Ectodermal cell (in vitro differentiated cells): ENCODE measurements at regions not wholly inside any gene's neighbourhood (a gene's known extent, or its start where the extent isn't known, plus 50 kb on each side); places are given as distances from the start of the nearest gene placed in this dataset.

ENCODE experiments used
- H3K27ac ChIP-seq: 2 replicates; pipeline ENCODE4 v1.7.0; 2013; ENCODE audit warnings: mild to moderate bottlenecking, low read depth, low read length; ENCODE audit not compliant: insufficient read depth, poor library complexity, severe bottlenecking
- H3K27me3 ChIP-seq: 2 replicates; pipeline ENCODE4 v1.7.0; 2013; ENCODE audit warnings: mild to moderate bottlenecking, low read length; ENCODE audit not compliant: insufficient read depth, control insufficient read depth, poor library complexity, severe bottlenecking
- H3K36me3 ChIP-seq: one replicate; pipeline ENCODE4 v1.7.0; 2013; ENCODE audit warnings: low read length; ENCODE audit not compliant: control insufficient read depth, insufficient read depth
- H3K4me1 ChIP-seq: one replicate; pipeline ENCODE4 v1.7.0; 2013; ENCODE audit warnings: low read length; ENCODE audit not compliant: control insufficient read depth, insufficient read depth
- H3K4me3 ChIP-seq: 2 replicates; pipeline ENCODE4 v1.7.0; 2013; ENCODE audit warnings: low read depth, low read length, control low read depth; ENCODE audit not compliant: insufficient read depth
- H3K9me3 ChIP-seq: 2 replicates; pipeline ENCODE4 v1.7.0; 2013; ENCODE audit warnings: mild to moderate bottlenecking, low read length, moderate library complexity; ENCODE audit not compliant: control insufficient read depth
- WGBS, 2 experiments: methylation state at CpG; one replicate each; pipeline ENCODE4 v1.1.7; 2013; ENCODE audit warnings: missing lambda C conversion rate in 2 of 2; 5-methylcytosine and 5-hydroxymethylcytosine counted together

GRCh38 chr3:22225161-22225560 is 474.2 kb upstream of the ZNF385D start:
- Histone ChIP-seq H3K9me3 (no peaks in the 10 kb centered on the region), H3K27ac (no peak overlapping the region), H3K36me3 (no peaks in the 10 kb centered on the region), H3K27me3 (no peaks in the 10 kb centered on the region), H3K4me3 (no peak overlapping the region), H3K4me1 (no peaks in the 10 kb centered on the region)
- 75 to 78% methylated on average over 7 of the region's 7 CpGs for WGBS, 2 experiments

- no peaks in the 10 kb centered on the region for H3K9me3 ChIP-seq
- no peak overlapping the region for H3K27ac ChIP-seq
- H3K4me1 ChIP-seq: no peaks in the 10 kb centered on the region
- no peaks in the 10 kb centered on the region for H3K27me3 ChIP-seq
- 93 to 100% methylated on average over 1 of the region's 1 CpG for WGBS, 2 experiments
- no peak overlapping the region for H3K4me3 ChIP-seq
- no peaks in the 10 kb centered on the region for H3K36me3 ChIP-seq
Measured at GRCh38 chr3:22228705-22229104, 477.7 kb upstream of the ZNF385D start.

- 90 to 96% methylated on average over 1 of the region's 1 CpG for whole genome bisulfite sequencing, 2 experiments
- no peaks in the 10 kb centered on the region for H3K27me3 ChIP-seq
- no peaks in the 10 kb centered on the region for H3K9me3 ChIP-seq
- H3K4me1 ChIP-seq: no peaks in the 10 kb centered on the region
- H3K27ac ChIP-seq: no peak overlapping the region
- H3K36me3 ChIP-seq: no peaks in the 10 kb centered on the region
- no peak overlapping the region for H3K4me3 ChIP-seq
Measured at GRCh38 chr3:22231061-22231460, 480.1 kb upstream of the ZNF385D start.

GRCh38 chr3:22236490-22237270 is 485.7 kb upstream of the ZNF385D start:
- Histone ChIP-seq H3K27me3 (no peaks in the 10 kb centered on the region), H3K4me1 (no peaks in the 10 kb centered on the region)

GRCh38 chr3:22239011-22239410 is 488.0 kb upstream of the ZNF385D start:
- Histone ChIP-seq H3K27ac (no peak overlapping the region), H3K27me3 (no peaks in the 10 kb centered on the region), H3K36me3 (no peaks in the 10 kb centered on the region), H3K4me3 (no peak overlapping the region), H3K4me1 (no peaks in the 10 kb centered on the region), H3K9me3 (no peaks in the 10 kb centered on the region)
- 74 to 94% methylated on average over 2 to 4 of the region's 4 CpGs for WGBS, 2 experiments

More at GRCh38 chr3:22236490-22237270, 485.7 kb upstream of the ZNF385D start:
- 80 to 88% methylated on average over 1 to 2 of the region's 3 CpGs for WGBS, 2 experiments
- Histone ChIP-seq H3K4me3 (no peak overlapping the region), H3K27ac (no peak overlapping the region), H3K36me3 (no peaks in the 10 kb centered on the region), H3K9me3 (no peaks in the 10 kb centered on the region)

GRCh38 chr3:22241110-22241509 is 490.1 kb upstream of the ZNF385D start:
- H3K27me3 ChIP-seq: no peaks in the 10 kb centered on the region
- no peaks in the 10 kb centered on the region for H3K36me3 ChIP-seq
- no peak overlapping the region for H3K27ac ChIP-seq
- 88 to 100% methylated on average over 2 of the region's 2 CpGs for WGBS, 2 experiments
- no peak overlapping the region for H3K4me3 ChIP-seq
- H3K9me3 ChIP-seq: no peaks in the 10 kb centered on the region
- no peaks in the 10 kb centered on the region for H3K4me1 ChIP-seq

GRCh38 chr3:22244761-22245521 is 493.9 kb upstream of the ZNF385D start:
- no peaks in the 10 kb centered on the region for H3K36me3 ChIP-seq
- 89 to 95% methylated on average over 2 to 3 of the region's 3 CpGs for WGBS, 2 experiments
- H3K27me3 ChIP-seq: no peaks in the 10 kb centered on the region
- no peaks in the 10 kb centered on the region for H3K9me3 ChIP-seq
- no peak overlapping the region for H3K27ac ChIP-seq
- H3K4me1 ChIP-seq: no peaks in the 10 kb centered on the region
- no peak overlapping the region for H3K4me3 ChIP-seq

- WGBS, 2 experiments: 80 to 83% methylated on average over 2 to 3 of the region's 3 CpGs
- Histone ChIP-seq H3K4me1 (no peaks in the 10 kb centered on the region), H3K36me3 (no peaks in the 10 kb centered on the region), H3K27ac (no peak overlapping the region), H3K9me3 (no peaks in the 10 kb centered on the region), H3K4me3 (no peak overlapping the region), H3K27me3 (no peaks in the 10 kb centered on the region)
Measured at GRCh38 chr3:22245811-22246583, 495.0 kb upstream of the ZNF385D start.

GRCh38 chr3:22249658-22250057 is 498.6 kb upstream of the ZNF385D start:
- Histone ChIP-seq H3K27me3 (no peaks in the 10 kb centered on the region), H3K36me3 (no peaks in the 10 kb centered on the region), H3K9me3 (no peaks in the 10 kb centered on the region), H3K4me1 (no peaks in the 10 kb centered on the region), H3K4me3 (no peak overlapping the region), H3K27ac (no peak overlapping the region)

GRCh38 chr3:22257252-22257651 is 506.2 kb upstream of the ZNF385D start:
- Histone ChIP-seq H3K27me3 (no peaks in the 10 kb centered on the region), H3K27ac (no peak overlapping the region), H3K4me1 (no peaks in the 10 kb centered on the region), H3K36me3 (no peaks in the 10 kb centered on the region), H3K9me3 (no peaks in the 10 kb centered on the region), H3K4me3 (no peak overlapping the region)
- 85 to 92% methylated on average over 1 of the region's 2 CpGs for WGBS, 2 experiments
